ENCODE measurements at regions not wholly inside any gene's neighbourhood (a gene's known extent, or its start where the extent isn't known, plus 50 kb on each side); places are given as distances from the start of the nearest gene placed in this dataset.

DNA sequence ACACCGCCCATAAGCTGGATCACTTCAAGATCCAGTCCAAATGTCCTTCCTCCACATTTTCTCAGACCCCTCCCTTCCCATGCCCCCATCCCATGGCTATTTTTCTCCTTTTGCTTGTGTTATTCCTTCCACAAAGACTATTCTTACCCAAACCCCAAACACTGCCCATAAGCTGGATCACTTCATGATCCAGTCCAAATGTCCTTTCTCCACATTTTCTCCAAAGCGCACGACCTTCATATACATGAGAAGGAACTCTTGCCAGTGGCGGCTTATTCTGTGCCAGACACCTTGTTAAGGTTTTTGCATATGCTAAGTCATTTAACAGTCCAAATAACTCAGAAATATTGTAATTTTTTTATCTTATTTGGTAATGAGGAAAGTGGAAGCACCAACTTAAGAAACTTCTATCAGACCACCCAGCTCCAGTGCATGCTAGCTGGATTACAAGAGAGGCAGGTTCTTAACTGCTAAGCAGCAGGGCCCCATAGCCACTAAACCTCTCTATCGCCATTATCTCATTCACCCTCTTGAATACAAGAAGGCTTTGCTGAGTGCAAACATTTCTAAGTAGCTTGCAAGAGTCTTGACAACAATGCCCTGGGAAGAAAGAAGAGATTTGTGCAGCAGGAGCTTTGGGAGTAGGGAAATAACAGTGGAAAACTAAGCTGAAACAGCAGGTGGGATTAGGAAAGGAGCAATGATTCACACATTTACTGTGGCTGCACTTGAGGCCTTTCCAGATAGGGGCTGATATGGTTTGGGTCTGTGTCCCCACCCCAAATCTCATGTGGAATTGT, 428.2 kb upstream of the MAF start:
- intact Hi-C loops (cut with micrococcal nuclease): no loop called here
- no peaks in the 10 kb centered on the region for H3K79me2 ChIP-seq (ENCODE audit: control insufficient read depth, insufficient read depth, low read length)

More for the DNA sequence above, 428.2 kb upstream of the MAF start:
- Histone ChIP-seq H3K27me3 (ENCODE audit: control insufficient read depth in 2 of 2, insufficient read depth in 2 of 2, low read length in 2 of 2) (no peaks in the 10 kb centered on the region), H2AFZ (ENCODE audit: low read depth, low read length) (no peak overlapping the region), H4K20me1 (replicated peaks; ENCODE audit: control insufficient read depth, extremely low read depth, insufficient read depth, low read length) (no peaks in the 10 kb centered on the region), H3K9me1 (replicated peaks; ENCODE audit: control insufficient read depth, extremely low read depth, insufficient read depth, low read length) (no peaks in the 10 kb centered on the region), H3K36me3 (ENCODE audit: control insufficient read depth in 2 of 2, extremely low read depth in 1 of 2, insufficient read depth in 2 of 2, low read length in 2 of 2) (no peaks in the 10 kb centered on the region), H3K4me2 (ENCODE audit: insufficient read depth, low read length) (no peak overlapping the region), H3K27ac (ENCODE audit: insufficient read depth, low read depth, low read length) (no peak overlapping the region), H3K4me1 (ENCODE audit: control insufficient read depth, extremely low read depth, insufficient read depth, low read length) (peaks cover 13% of the 10 kb centered on the region), H3K9ac (replicated peaks; ENCODE audit: extremely low read depth, insufficient read depth, low read length) (no peak overlapping the region), H3K9me3 (replicated peaks; ENCODE audit: control insufficient read depth, insufficient read depth, low read length) (no peaks in the 10 kb centered on the region), H3K4me3 (replicated peaks in 1 of 3; ENCODE audit: insufficient read depth in 1 of 3, low read depth in 1 of 3, low read length in 3 of 3) (no peak overlapping the region)
- DNase-seq (ENCODE audit: low read depth, low spot score) (no peak), FAIRE-seq (no peak)
- TF ChIP-seq POLR2A (IDR thresholded peaks at IDR 0.05; ENCODE audit: low read depth, low read length): no peak
- no peak for TF ChIP-seq JUN (IDR thresholded peaks at IDR 0.05; ENCODE audit: borderline replicate concordance, insufficient read depth, insufficient read length, low read depth)
- TF ChIP-seq, protein P1, sequence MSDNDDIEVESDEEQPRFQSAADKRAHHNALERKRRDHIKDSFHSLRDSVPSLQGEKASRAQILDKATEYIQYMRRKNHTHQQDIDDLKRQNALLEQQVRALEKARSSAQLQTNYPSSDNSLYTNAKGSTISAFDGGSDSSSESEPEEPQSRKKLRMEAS (IDR thresholded peaks at IDR 0.05; ENCODE audit: insufficient read depth, insufficient read length): no peak
- TF ChIP-seq, protein P2, sequence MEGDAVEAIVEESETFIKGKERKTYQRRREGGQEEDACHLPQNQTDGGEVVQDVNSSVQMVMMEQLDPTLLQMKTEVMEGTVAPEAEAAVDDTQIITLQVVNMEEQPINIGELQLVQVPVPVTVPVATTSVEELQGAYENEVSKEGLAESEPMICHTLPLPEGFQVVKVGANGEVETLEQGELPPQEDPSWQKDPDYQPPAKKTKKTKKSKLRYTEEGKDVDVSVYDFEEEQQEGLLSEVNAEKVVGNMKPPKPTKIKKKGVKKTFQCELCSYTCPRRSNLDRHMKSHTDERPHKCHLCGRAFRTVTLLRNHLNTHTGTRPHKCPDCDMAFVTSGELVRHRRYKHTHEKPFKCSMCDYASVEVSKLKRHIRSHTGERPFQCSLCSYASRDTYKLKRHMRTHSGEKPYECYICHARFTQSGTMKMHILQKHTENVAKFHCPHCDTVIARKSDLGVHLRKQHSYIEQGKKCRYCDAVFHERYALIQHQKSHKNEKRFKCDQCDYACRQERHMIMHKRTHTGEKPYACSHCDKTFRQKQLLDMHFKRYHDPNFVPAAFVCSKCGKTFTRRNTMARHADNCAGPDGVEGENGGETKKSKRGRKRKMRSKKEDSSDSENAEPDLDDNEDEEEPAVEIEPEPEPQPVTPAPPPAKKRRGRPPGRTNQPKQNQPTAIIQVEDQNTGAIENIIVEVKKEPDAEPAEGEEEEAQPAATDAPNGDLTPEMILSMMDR (IDR thresholded peaks at IDR 0.05; ENCODE audit: extremely low read depth in 1 of 2, insufficient read depth in 1 of 2, low read depth in 1 of 2, low read length in 2 of 2): no peak
- no peak for TF ChIP-seq EZH2 (IDR thresholded peaks at IDR 0.05; ENCODE audit: borderline replicate concordance, low read depth, low read length, severe bottlenecking)
- no peak for TF ChIP-seq FOS (IDR thresholded peaks at IDR 0.05; ENCODE audit: borderline replicate concordance, insufficient read depth, low read length)
- no peak for TF ChIP-seq GATA2 (IDR thresholded peaks at IDR 0.05; ENCODE audit: insufficient read depth, insufficient read length, low read depth, low read length)
- no peak for TF ChIP-seq POLR2AphosphoS5 (IDR thresholded peaks at IDR 0.05; ENCODE audit: insufficient read depth, low read depth, low read length)
- no peak for TF ChIP-seq MYC (IDR thresholded peaks at IDR 0.05; ENCODE audit: low read depth, low read length)
- ChIA-PET POLR2A (no interaction called here), CTCF (no interaction called here)
- no TSS peak for BruUV-seq (replicated peaks)
- dilution Hi-C loops (cut with MboI; ENCODE audit: extremely low pct_ligation_motif_present, low sequenced_read_pairs): no loop called here

All from endothelial cell of umbilical vein (primary cell).